ENCODE measurements at regions not wholly inside any gene's neighbourhood (a gene's known extent, or its start where the extent isn't known, plus 50 kb on each side); places are given as distances from the start of the nearest gene placed in this dataset.
"Not testable (repeated sequence)": the region's sequence is repeated elsewhere in the genome, so short reads cannot be mapped to it uniquely, and the experiment has no call there.

GRCh38 chr10:80697926-80698325, 160.2 kb downstream of the SH2D4B start:
- no peak for DNase-seq

- DNase-seq, result peak; percentile 81
Measured at GRCh38 chr10:80699602-80700039, 161.9 kb downstream of the SH2D4B start.

DNA sequence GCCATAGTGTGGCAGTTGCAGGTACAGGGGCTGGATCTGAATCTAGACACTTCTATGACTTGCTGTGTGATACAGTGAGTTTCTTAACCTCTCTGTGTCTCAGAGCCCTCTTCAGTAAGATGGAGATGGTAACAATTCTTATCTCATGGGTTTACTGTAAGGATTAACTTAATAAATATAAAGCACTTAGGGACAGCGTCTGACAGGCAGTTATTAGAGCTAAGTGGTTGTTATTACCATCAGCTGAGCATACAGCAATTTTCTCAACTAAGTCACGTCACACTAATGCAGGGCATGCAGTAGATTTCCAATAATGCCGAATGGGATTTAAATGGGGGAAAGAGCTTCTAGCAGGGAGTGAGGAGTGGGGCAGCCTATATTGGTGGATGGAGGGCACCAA, 162.6 kb downstream of the SH2D4B start:
- DNase-seq, result no peak

DNA sequence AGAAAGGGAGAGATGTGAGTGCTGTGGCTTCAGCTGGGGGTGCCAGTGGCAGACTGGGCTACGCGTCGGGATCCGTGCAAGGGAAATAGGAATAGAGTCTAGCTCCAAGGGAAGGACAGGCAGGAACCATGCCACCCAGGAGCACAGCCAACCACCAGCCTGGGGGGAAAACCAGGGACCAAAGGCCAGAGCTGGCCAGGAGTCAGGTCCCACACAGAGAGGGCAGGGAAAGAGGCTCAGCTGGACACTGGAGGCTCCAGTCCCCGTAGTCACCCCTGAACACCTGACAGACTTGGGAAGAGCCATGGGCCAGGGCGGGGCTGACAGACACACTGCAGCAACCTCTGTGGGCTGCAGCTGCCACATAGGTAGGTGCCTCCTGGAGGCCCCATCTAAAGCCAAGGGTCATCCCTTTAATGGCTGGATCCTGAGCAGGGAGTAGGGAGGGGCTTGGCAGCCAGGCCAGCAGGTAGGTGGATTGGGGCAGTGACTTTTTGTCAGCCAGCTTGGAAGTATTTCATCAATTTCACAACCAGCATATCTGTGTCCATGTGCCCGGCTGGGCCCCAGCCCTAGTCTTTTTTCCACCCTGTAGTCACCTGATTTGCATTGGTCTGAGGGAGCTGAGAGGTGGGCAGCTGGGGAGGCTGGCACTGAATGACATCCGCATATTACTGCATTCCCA, 163.2 kb downstream of the SH2D4B start:
- DNase-seq, result no peak

DNA sequence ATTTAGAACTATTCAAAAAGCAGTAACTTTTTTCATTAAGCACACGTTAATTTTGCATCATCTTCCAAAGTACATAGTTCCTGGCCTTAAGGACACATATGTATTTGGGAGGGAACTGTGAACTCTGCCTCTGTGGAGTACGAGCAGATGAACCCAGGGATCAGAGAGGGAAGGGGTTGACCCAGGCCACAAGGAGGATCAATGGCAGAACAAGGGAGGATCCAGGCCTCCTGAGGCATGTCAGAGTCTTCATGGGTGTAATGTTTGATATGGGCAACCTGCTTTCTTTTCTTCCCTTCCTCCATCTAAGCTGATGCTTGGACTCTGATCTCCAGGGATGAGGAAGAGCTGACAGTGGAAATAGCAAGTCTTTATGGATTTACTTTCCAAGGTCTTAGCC, 164.0 kb downstream of the SH2D4B start:
- DNase-seq, result no peak

GRCh38 chr10:80702143-80702542, 164.4 kb downstream of the SH2D4B start:
- DNase-seq, result peak; percentile 8

- DNase-seq, result no peak
Measured at GRCh38 chr10:80705899-80706298, 168.2 kb downstream of the SH2D4B start.

DNA sequence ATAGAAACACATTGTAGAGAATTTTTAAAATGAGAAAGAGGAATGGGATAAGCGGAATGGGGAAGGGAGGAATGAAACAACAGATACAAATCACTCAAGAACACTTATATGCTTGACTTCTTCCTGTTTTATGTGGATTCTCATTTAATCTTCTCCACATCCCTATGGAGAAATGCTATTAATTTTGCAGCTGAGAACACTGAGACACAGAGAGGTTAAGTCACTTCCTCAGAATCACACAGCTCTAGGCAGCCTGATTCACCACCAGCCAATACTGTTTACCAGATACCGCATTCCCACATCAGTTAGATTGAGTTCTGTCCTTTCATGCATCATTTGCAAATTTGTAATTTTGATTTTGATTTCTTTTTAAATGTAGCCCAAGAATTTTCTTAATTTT, 170.5 kb downstream of the SH2D4B start:
- no peak for DNase-seq

GRCh38 chr10:80708808-80709207, 171.1 kb downstream of the SH2D4B start:
- DNase-seq, result no peak

DNA sequence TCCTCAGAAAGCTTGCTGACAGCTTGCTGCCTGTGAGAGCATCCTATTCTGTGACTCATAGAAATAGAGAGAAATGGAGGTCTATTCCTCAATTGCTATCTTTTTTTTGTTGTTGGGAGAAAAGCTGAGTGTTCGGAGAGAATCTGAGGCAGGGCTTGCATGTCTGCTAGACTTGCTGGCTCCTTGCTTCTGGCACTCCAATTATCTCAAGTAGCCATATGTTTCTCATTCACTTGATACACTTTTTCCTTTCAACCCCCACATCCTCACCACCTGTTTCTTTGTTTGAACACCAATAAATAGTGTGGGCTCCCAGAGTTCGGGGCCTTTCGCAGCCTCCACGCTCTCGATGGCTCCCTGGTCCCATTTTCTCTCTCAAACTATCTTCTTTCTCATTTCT, 172.2 kb downstream of the SH2D4B start:
- no peak for DNase-seq

DNA sequence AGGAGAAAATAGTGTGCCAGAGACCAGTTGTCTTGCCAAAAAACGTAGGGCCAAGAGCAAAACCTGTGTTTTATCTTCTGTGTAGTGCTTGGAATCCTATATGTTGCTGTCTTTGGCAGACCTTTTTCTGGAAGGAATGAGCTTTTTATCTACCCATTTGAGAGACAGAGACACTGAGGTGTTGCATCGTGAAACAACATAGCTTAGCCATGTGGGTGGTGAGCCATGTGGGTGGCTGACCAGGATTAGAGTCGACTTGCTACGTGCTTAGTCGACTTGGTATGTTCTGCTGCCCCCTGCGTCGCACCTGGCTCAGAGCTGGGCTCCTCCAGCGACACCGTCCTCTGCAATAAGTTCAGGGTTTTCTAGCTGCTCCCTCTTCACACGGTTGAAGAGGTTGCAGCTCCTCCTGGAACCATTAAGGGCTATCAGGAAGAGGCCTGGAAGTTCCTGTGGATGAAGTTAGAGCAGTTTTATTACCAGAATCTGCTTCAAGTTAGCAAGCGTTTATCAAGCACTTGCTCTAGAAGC, 175.8 kb downstream of the SH2D4B start:
- no peak for DNase-seq

DNA sequence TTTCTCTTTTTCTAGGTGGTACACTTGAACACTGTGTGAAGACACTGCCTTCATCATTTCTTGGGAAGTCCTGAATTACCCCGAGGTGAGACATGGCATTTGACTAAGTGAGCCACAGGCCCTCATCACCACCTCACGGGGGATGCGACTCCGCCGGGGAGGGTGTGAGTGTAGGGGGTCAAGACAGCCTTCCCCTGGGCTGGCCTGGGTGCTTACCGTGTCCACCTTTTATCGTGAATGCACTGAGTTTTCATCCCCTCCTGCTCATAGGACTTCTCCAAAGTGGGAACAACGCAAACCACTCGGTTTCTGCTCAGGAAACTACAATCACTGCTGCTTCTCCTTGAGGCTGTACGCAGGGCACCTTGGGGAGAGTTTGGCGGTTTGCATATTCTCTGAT, 176.9 kb downstream of the SH2D4B start:
- no peak for DNase-seq

DNA sequence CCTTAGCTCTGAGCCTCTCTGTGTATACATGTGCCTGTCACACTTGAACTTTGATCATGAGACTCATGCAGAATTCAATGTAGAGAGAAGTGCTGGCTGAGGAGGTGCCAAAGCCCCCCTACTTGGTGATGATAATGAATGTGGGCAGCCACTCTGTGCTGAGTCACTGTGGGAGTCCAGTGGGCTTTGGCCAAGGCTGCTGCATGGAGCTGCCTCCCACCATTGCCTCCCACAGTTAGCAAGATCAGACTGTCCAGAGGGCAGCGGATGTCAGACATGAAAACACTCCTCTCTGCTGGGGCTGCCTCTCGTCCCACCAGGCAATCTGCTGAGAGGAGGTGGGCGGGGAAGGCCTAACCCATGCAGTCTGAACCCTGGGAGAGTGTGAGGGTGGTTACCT, 180.3 kb downstream of the SH2D4B start:
- no peak for DNase-seq

DNA sequence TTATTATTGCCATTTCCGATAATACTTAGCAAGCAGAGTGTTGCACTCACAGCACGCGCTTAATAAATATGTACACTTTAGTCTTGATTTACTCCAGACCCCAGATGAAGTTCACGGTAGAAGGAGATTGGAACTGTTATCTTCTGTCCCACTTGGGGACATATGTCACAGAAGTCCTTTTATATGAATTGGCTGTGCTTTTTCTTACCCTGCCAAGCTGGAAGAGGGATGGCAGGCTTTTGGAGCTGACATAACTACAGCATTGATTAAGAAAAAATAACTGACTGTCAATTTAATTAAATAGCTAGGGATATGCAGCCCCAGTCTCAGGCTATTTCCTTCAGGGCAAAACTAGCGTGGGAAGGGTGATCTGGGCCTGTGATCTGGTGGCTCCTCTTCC, 182.2 kb downstream of the SH2D4B start:
- DNase-seq, result no peak

DNA sequence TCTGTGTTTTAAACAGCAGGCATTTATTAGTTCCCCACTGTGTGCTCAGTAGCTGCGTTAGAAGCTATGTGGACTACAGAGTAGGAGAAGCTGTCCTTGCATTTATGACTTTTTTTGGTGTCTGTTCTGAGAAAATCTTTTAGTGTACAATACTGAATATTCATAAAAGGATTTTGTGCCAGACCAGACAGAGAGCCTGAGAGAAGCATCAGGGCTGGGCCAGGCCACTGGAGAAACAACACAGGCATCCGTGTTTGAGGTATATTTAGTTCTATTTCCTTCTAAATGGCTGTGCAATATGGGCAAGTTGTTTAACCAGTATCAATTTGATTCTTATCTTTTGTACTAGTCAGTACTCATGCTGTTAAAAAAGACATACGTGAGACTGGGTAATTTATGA, 182.8 kb downstream of the SH2D4B start:
- DNase-seq, result no peak

- DNase-seq, result not testable (repeated sequence)
Measured at GRCh38 chr10:80728354-80728753, 190.7 kb downstream of the SH2D4B start.

DNA sequence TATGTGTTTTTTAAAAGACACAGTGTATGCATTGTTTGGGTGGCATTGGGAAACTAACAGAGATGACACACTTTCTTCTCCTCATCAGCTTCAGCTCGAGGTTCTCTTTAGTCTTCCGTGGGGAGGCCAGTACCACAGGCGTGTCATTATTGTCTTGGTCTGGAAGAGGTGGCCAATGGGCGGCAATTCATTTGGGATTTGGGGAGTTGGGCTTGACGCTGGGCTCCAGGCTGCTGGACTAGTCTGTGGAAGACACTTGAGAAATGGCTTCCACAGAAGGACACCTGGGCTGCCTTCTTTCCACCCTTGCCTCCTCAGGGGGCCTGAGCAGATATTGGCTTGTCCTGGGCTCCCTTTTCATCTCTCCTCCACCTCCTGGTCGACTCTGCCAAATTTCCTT, 192.2 kb downstream of the SH2D4B start:
- DNase-seq, result no peak

DNA sequence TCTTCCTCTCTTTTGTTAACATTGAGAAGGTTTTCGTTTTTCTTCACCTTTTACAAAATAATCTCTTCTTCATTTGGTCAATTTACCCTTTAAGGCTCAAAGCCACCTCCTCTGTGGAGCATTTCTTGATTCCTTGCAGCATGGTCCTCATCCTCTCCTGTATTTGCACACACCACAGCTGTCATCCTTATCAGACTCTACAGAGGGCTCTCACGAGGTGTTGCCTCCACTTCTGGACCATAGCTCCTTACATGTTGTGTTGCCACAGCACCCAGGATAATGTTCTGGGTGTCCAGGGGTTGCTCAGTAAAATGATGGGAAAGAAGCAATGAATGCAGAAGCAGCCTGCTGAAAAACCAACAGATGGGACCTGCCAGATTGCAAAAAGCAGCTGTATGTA, 192.8 kb downstream of the SH2D4B start:
- DNase-seq, result no peak

- DNase-seq, result no peak
Measured at GRCh38 chr10:80734589-80734988, 196.9 kb downstream of the SH2D4B start.

DNA sequence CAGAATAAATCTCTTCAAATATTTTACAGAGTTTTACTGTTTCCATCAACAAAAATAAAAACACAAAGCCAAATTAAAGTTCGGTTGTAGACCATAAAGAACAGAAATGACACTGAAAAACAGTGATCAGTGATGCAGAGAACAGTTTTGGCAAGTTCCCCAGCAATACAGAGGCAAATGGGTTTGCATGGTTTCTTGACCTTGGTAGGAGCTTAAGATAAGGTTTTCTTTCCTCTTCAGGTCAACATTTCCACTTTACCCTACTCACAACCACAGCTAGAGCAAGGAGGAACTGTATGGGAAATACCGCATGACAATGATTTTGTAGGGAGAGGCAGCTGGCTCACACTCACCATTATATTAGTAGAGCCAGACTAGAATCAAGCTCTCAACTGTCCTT, 199.5 kb downstream of the SH2D4B start:
- no peak for DNase-seq

DNA sequence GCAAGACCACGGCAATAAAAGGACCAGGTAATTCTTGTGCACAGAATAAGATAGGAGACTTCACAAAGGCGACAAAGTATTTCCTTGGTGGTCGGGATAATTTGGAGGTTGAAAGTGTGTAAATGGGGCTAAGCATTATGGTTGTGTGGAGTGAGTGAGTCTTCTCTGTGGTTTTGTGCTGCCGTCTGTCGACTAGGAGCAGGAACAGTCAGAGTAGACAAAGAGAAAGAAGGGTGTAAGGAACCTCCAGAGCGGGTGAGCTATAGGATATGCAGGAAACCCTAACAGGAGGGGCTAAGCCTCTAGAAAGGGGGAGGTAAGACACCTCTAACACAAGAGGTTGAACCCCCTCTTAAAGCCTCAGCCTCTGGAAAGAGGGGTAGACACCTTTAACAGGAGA, 201.6 kb downstream of the SH2D4B start:
- DNase-seq, result no peak

- DNase-seq, result no peak
Measured at GRCh38 chr10:80739963-80740715, 202.4 kb downstream of the SH2D4B start.

GRCh38 chr10:80741278-80741677, 203.6 kb downstream of the SH2D4B start:
- DNase-seq, result no peak
